ENCODE measurements at regions not wholly inside any gene's neighbourhood (a gene's known extent, or its start where the extent isn't known, plus 50 kb on each side); places are given as distances from the start of the nearest gene placed in this dataset.

GRCh38 chr16:86100205-86101136 lies 201.5 kb downstream of the IRF8 start:
- intact Hi-C loops (cut with micrococcal nuclease), result no loop called here
- DNase-seq (ENCODE audit: low read depth, low spot score) (no peak), ATAC-seq (no peak)
- no peak overlapping the region for H3K27ac ChIP-seq (ENCODE audit: low read depth, low read length)
- H3K9ac ChIP-seq (ENCODE audit: low read length), result no peak overlapping the region
- no peaks in the 10 kb centered on the region for H3K4me1 ChIP-seq (ENCODE audit: control insufficient read depth in 1 of 2, insufficient read depth in 2 of 2, low read length in 2 of 2)
- CTCF ChIA-PET, result no interaction called here
- no peak overlapping the region for H2AFZ ChIP-seq (ENCODE audit: low read depth, low read length, poor library complexity, severe bottlenecking)
- H3K4me2 ChIP-seq (ENCODE audit: low read length), result no peak overlapping the region
- no TSS peak for BruUV-seq (replicated peaks)
- RAD21 ChIA-PET (ENCODE audit: low non-redundant PET in 1 of 2, low total read pairs in 2 of 2, uncharacterized antibody in 2 of 2, unreplicated experiment in 2 of 2), result no interaction called here
- no peak overlapping the region for H3K4me3 ChIP-seq (replicated peaks in 1 of 2; ENCODE audit: low read depth in 1 of 2, low read length in 2 of 2)
- TF ChIP-seq RAD21 (IDR thresholded peaks at IDR 0.05; ENCODE audit: low read depth), result no peak
- POLR2A ChIA-PET, result no interaction called here
- peaks cover 14% of the 10 kb centered on the region; the same call in 1 of the 2 replicates for H3K27me3 ChIP-seq (ENCODE audit: insufficient read depth, low read length)
- no peaks in the 10 kb centered on the region for H3K9me2 ChIP-seq (ENCODE audit: insufficient read depth)
- no peaks in the 10 kb centered on the region; a peak in 1 of 4 replicates for H3K9me3 ChIP-seq (ENCODE audit: control insufficient read depth in 1 of 2, insufficient read depth in 1 of 2, low read depth in 1 of 2, low read length in 2 of 2)
- no peaks in the 10 kb centered on the region for H3K36me3 ChIP-seq (ENCODE audit: control insufficient read depth in 1 of 2, insufficient read depth in 2 of 2, low read length in 2 of 2)
- no peaks in the 10 kb centered on the region for H3K79me2 ChIP-seq (ENCODE audit: insufficient read depth, low read length)
- H4K20me1 ChIP-seq (ENCODE audit: insufficient read depth), result no peaks in the 10 kb centered on the region

- H3K79me2 ChIP-seq (ENCODE audit: insufficient read depth, low read length), result no peaks in the 10 kb centered on the region
- no peak for DNase-seq (ENCODE audit: low read depth, low spot score)
- H3K9me3 ChIP-seq (ENCODE audit: control insufficient read depth in 1 of 2, insufficient read depth in 1 of 2, low read depth in 1 of 2, low read length in 2 of 2), result no peaks in the 10 kb centered on the region; a peak in 1 of 4 replicates
- H3K9ac ChIP-seq (ENCODE audit: low read length), result no peak overlapping the region
- H3K4me1 ChIP-seq (ENCODE audit: control insufficient read depth in 1 of 2, insufficient read depth in 2 of 2, low read length in 2 of 2), result no peaks in the 10 kb centered on the region
- RAD21 ChIA-PET (ENCODE audit: low non-redundant PET in 1 of 2, low total read pairs in 2 of 2, uncharacterized antibody in 2 of 2, unreplicated experiment in 2 of 2), result no interaction called here
- POLR2A ChIA-PET, result no interaction called here
- no peaks in the 10 kb centered on the region for H3K36me3 ChIP-seq (ENCODE audit: control insufficient read depth in 1 of 2, insufficient read depth in 2 of 2, low read length in 2 of 2)
- peaks cover 14% of the 10 kb centered on the region; the same call in 1 of the 2 replicates for H3K27me3 ChIP-seq (ENCODE audit: insufficient read depth, low read length)
- no peaks in the 10 kb centered on the region for H3K9me2 ChIP-seq (ENCODE audit: insufficient read depth)
- no TSS peak for BruUV-seq (replicated peaks)
- H2AFZ ChIP-seq (ENCODE audit: low read depth, low read length, poor library complexity, severe bottlenecking), result no peak overlapping the region
- intact Hi-C loops (cut with micrococcal nuclease), result no loop called here
- no peak overlapping the region for H3K4me2 ChIP-seq (ENCODE audit: low read length)
- CTCF ChIA-PET, result interaction anchor here (0.6 kb wide), 1 partner anchor 711 kb away, joined by 4 read pairs; no protein-coding TSS in a partner anchor
- no peak overlapping the region for H3K4me3 ChIP-seq (replicated peaks in 1 of 2; ENCODE audit: low read depth in 1 of 2, low read length in 2 of 2)
- H3K27ac ChIP-seq (ENCODE audit: low read depth, low read length), result no peak overlapping the region
- ATAC-seq, result no peak
- H4K20me1 ChIP-seq (ENCODE audit: insufficient read depth), result no peaks in the 10 kb centered on the region
- TF ChIP-seq POLR2AphosphoS5 (IDR thresholded peaks at IDR 0.05; ENCODE audit: low read depth, low read length) (no peak), EZH2 (IDR thresholded peaks at IDR 0.05) (no peak), EZH2phosphoT487 (IDR thresholded peaks at IDR 0.05; ENCODE audit: borderline replicate concordance) (no peak), POLR2A (IDR thresholded peaks at IDR 0.05; ENCODE audit: borderline replicate concordance, extremely low read depth, insufficient read depth, insufficient read length) (no peak), FOSL1 (IDR thresholded peaks at IDR 0.05; ENCODE audit: low read depth) (no peak), RAD21 (IDR thresholded peaks at IDR 0.05; ENCODE audit: low read depth) (no peak), SRF (IDR thresholded peaks at IDR 0.05; ENCODE audit: low read depth) (no peak), REST (IDR thresholded peaks at IDR 0.05; ENCODE audit: low read depth) (no peak), ZFX (IDR thresholded peaks at IDR 0.05) (no peak), ZBTB33 (IDR thresholded peaks at IDR 0.05; ENCODE audit: extremely low read depth, insufficient replicate concordance, low read length) (no peak), JUND (IDR thresholded peaks at IDR 0.05) (no peak), SP1 (IDR thresholded peaks at IDR 0.05; ENCODE audit: low read depth) (no peak), CEBPB (IDR thresholded peaks at IDR 0.05; ENCODE audit: low read depth) (no peak)
These were observed 202.4 kb downstream of the IRF8 start for GRCh38 chr16:86101137-86101896.
